ENCODE measurements at regions not wholly inside any gene's neighbourhood (a gene's known extent, or its start where the extent isn't known, plus 50 kb on each side); places are given as distances from the start of the nearest gene placed in this dataset.

DNA sequence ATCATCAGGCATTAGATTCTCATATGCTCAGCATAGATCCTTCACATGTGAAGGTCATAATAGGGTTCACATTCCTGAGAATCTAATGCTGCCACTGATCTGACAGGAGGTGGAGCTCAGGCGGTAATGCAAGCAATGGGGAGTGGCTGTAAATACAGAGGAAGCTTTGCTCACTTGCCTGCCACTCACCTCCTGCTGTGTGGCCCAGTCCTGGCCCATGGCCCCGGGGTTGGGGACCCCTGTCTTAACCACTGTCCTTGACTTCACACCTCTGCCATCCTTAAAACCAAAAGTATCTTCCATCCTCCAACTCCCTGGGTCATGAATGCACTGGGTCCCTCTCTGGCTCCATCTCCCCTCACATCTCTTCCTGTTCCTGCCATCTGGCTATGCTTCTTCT, 129.1 kb downstream of the HMX1 start:
- H3K27me3 ChIP-seq (ENCODE audit: control insufficient read depth, insufficient read depth, low read length) = no peaks in the 10 kb centered on the region
- H3K4me3 ChIP-seq (ENCODE audit: low read length) = no peak overlapping the region
- H3K27ac ChIP-seq (ENCODE audit: low read length) = no peak overlapping the region
- no peaks in the 10 kb centered on the region for H3K9me3 ChIP-seq (ENCODE audit: control insufficient read depth, insufficient read depth, low read length)
- H3K4me1 ChIP-seq (ENCODE audit: control insufficient read depth, insufficient read depth, low read length) = peaks cover 4% of the 10 kb centered on the region; the same call in 1 of the 2 replicates
- H3K36me3 ChIP-seq (ENCODE audit: control insufficient read depth, insufficient read depth, low read length) = no peaks in the 10 kb centered on the region
- no CpG with 5 or more reads among the region's 2 CpGs for WGBS (ENCODE audit: insufficient coverage, insufficient read length)
- DNase-seq (ENCODE audit: low read depth, low spot score) = no peak

- Histone ChIP-seq H3K4me1 (ENCODE audit: control insufficient read depth, insufficient read depth, low read length) (peaks cover 4% of the 10 kb centered on the region; the same call in 1 of the 2 replicates), H3K4me3 (ENCODE audit: low read length) (no peak overlapping the region), H3K27ac (ENCODE audit: low read length) (no peak overlapping the region), H3K27me3 (ENCODE audit: control insufficient read depth, insufficient read depth, low read length) (no peaks in the 10 kb centered on the region), H3K36me3 (ENCODE audit: control insufficient read depth, insufficient read depth, low read length) (no peaks in the 10 kb centered on the region), H3K9me3 (ENCODE audit: control insufficient read depth, insufficient read depth, low read length) (no peaks in the 10 kb centered on the region)
- DNase-seq (ENCODE audit: low read depth, low spot score) = no peak
- no CpG with 5 or more reads among the region's 12 CpGs for WGBS (ENCODE audit: insufficient coverage, insufficient read length)
Measured at GRCh38 chr4:8741513-8742226, 130.0 kb downstream of the HMX1 start.

DNA sequence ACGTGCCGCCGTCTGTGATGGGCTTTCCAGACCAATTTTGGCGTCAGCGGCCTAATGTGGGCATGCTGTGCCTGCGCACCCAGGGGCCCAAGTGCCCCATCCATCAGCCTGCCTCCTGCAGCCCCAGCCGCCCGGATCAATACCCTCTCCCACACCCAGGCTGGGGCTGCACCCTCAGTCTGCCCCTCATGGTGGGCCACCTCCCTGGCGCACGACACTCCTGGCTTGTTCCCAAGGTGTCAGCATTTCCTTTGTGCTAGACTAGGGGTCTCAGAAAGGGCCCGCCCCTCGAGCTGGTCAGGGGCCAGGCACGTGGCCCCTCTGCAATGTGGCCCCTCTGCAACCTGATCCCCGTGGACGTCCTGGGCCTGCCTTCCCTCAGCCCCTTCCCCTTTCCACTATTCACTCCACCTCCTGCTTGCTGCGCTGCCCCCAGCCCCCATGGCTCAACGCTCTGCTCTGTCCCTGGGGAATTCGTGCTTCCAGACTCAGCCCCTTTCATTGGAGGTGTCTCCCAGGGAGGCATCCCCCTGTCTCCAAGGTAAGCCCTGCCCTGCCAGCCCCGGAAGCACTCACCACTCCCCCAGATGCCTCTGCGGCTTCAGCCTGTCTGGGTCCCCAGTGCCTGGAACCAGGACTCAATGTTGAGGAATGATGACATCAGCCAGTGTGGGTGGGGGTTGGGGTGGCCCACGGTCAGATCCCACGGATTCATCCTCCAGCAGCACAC, 130.8 kb downstream of the HMX1 start:
- Histone ChIP-seq H3K4me1 (ENCODE audit: control insufficient read depth, insufficient read depth, low read length) (peaks cover 4% of the 10 kb centered on the region; the same call in 1 of the 2 replicates), H3K4me3 (ENCODE audit: low read length) (no peak overlapping the region), H3K9me3 (ENCODE audit: control insufficient read depth, insufficient read depth, low read length) (no peaks in the 10 kb centered on the region), H3K36me3 (ENCODE audit: control insufficient read depth, insufficient read depth, low read length) (no peaks in the 10 kb centered on the region), H3K27me3 (ENCODE audit: control insufficient read depth, insufficient read depth, low read length) (no peaks in the 10 kb centered on the region), H3K27ac (ENCODE audit: low read length) (no peak overlapping the region)
- no peak for DNase-seq (ENCODE audit: low read depth, low spot score)
- WGBS (ENCODE audit: insufficient coverage, insufficient read length) = no CpG with 5 or more reads among the region's 22 CpGs

DNA sequence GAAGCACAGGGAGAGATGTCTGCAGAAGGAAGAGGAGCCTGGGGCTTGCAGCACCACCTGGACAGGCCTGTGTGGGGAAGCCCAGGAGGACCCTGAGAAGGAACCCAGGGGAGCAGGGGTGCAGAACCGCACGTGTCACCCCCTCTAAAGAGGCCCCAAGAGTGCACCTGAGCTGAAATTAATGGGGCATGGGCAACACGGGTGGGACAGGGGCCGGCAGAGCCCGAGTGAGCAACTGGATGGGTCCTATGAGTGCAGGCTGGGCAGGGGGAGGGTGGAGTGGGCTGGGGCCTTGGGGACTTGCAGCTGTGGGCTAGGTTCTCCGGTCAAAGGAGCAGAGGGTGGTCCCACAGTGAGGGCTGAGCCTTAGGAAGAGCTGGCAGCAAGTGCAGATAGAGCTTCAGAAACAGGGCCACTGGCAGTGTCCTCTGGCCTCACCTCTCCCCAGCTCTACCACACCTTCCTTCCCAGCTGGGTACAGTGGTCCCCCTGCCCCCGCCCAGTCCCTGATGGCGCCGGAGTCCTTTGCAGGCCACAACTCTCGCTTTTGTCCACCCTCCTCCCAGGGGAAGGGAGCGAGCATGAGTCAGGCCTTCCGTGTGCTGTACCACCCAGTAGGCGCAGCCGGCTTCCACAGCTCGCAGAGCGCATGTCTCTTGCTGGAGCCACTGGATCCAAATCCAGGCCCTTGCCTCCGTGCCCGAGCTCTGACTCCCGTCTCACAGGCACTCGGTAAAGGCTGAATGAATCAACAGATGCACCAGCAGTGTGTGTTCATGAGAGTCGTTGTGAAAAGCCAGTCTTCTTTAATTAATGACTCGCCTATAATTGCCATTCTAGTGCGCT, 131.6 kb downstream of the HMX1 start:
- WGBS (ENCODE audit: insufficient coverage, insufficient read length) = no CpG with 5 or more reads among the region's 23 CpGs
- DNase-seq (ENCODE audit: low read depth, low spot score) = no peak
- no peaks in the 10 kb centered on the region for H3K27me3 ChIP-seq (ENCODE audit: control insufficient read depth, insufficient read depth, low read length)
- no peaks in the 10 kb centered on the region for H3K36me3 ChIP-seq (ENCODE audit: control insufficient read depth, insufficient read depth, low read length)
- H3K4me3 ChIP-seq (ENCODE audit: low read length) = no peak overlapping the region
- H3K27ac ChIP-seq (ENCODE audit: low read length) = no peak overlapping the region
- H3K9me3 ChIP-seq (ENCODE audit: control insufficient read depth, insufficient read depth, low read length) = no peaks in the 10 kb centered on the region
- H3K4me1 ChIP-seq (ENCODE audit: control insufficient read depth, insufficient read depth, low read length) = peaks cover 4% of the 10 kb centered on the region; the same call in 1 of the 2 replicates

DNA sequence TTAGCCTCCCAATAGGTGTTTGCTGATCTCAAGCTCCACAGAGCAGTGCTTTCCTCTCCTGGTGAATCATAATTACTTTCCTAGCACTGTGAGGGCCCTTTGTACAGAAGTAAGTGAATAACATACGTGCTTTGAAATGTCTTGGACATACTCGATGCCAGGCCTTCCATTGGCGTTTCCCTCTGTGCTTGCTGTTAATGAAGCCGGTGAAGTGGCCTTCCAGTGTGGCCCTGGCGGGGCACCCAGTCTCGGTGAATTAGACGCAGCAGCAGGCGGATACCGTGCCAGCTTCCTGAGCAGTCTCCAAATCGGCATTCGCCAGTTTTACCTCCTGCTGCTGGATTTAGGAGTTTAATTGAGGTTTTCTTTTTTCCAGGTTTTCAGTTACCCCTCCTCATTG, 132.3 kb downstream of the HMX1 start:
- no CpG with 5 or more reads among the region's 11 CpGs for WGBS (ENCODE audit: insufficient coverage, insufficient read length)
- peaks cover 2% of the 10 kb centered on the region for H3K9me3 ChIP-seq (ENCODE audit: control insufficient read depth, insufficient read depth, low read length)
- H3K27me3 ChIP-seq (ENCODE audit: control insufficient read depth, insufficient read depth, low read length) = no peaks in the 10 kb centered on the region
- no peak for DNase-seq (ENCODE audit: low read depth, low spot score)
- H3K4me3 ChIP-seq (ENCODE audit: low read length) = no peak overlapping the region
- H3K27ac ChIP-seq (ENCODE audit: low read length) = no peak overlapping the region
- no peaks in the 10 kb centered on the region for H3K36me3 ChIP-seq (ENCODE audit: control insufficient read depth, insufficient read depth, low read length)
- H3K4me1 ChIP-seq (ENCODE audit: control insufficient read depth, insufficient read depth, low read length) = peaks cover 4% of the 10 kb centered on the region; the same call in 1 of the 2 replicates

DNA sequence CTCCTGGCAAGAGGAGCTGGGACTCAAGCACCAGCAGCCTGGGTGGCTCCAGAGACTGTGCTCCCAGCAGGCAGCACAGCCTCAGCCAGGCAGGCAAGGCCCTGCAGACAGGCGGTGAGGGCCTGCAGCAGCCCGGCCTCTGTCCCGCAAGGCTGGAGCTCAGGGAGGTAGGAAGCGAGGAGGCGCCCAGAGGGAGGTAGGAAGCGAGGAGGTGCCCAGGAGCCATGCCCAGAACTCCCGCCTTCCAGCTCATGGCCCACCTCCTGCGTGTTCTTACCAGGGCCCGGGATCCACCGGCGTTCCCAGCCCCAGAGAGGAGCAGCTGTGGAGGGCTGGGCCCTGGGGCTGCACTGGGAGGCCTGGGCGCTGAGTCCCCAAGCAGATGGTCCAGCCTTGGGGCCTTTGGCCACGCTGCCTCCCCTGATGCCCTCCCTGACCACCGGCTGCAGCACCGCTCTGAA, 133.1 kb downstream of the HMX1 start:
- no CpG with 5 or more reads among the region's 15 CpGs for WGBS (ENCODE audit: insufficient coverage, insufficient read length)
- DNase-seq (ENCODE audit: low read depth, low spot score) = no peak
- no peak overlapping the region for H3K27ac ChIP-seq (ENCODE audit: low read length)
- H3K4me1 ChIP-seq (ENCODE audit: control insufficient read depth, insufficient read depth, low read length) = peaks cover 4% of the 10 kb centered on the region; the same call in 1 of the 2 replicates
- H3K36me3 ChIP-seq (ENCODE audit: control insufficient read depth, insufficient read depth, low read length) = no peaks in the 10 kb centered on the region
- H3K27me3 ChIP-seq (ENCODE audit: control insufficient read depth, insufficient read depth, low read length) = no peaks in the 10 kb centered on the region
- H3K9me3 ChIP-seq (ENCODE audit: control insufficient read depth, insufficient read depth, low read length) = peaks cover 2% of the 10 kb centered on the region
- no peak overlapping the region for H3K4me3 ChIP-seq (ENCODE audit: low read length)

GRCh38 chr4:8737601-8738279, 133.9 kb downstream of the HMX1 start:
- Histone ChIP-seq H3K27ac (ENCODE audit: low read length) (no peak overlapping the region), H3K9me3 (ENCODE audit: control insufficient read depth, insufficient read depth, low read length) (peaks cover 2% of the 10 kb centered on the region), H3K4me1 (ENCODE audit: control insufficient read depth, insufficient read depth, low read length) (peaks cover 4% of the 10 kb centered on the region; the same call in 1 of the 2 replicates), H3K4me3 (ENCODE audit: low read length) (no peak overlapping the region), H3K36me3 (ENCODE audit: control insufficient read depth, insufficient read depth, low read length) (no peaks in the 10 kb centered on the region; the same call in 1 of the 2 replicates), H3K27me3 (ENCODE audit: control insufficient read depth, insufficient read depth, low read length) (no peaks in the 10 kb centered on the region)
- WGBS (ENCODE audit: insufficient coverage, insufficient read length) = no CpG with 5 or more reads among the region's 23 CpGs
- no peak for DNase-seq (ENCODE audit: low read depth, low spot score)

DNA sequence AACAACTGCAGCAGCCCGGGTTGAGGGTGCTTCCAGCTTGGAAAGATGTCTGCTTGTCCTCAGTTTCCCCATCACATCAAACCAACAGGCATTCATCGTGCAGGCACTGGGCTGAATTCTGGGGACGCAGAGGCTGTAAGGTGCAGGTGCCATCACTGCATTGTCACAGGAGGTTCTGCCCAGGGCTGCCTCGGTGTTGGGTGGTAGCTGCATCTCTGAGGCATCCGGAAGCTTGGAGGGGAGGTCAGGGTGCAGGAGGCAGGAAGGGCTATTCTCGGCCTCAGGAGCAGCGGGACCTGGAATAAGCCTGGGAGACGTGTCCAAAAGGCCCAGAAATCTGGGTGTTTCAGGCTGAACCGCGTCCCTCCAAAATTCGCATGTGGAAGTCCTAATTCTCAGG, 134.6 kb downstream of the HMX1 start:
- Histone ChIP-seq H3K36me3 (ENCODE audit: control insufficient read depth, insufficient read depth, low read length) (no peaks in the 10 kb centered on the region; the same call in 1 of the 2 replicates), H3K27me3 (ENCODE audit: control insufficient read depth, insufficient read depth, low read length) (no peaks in the 10 kb centered on the region), H3K27ac (ENCODE audit: low read length) (no peak overlapping the region), H3K9me3 (ENCODE audit: control insufficient read depth, insufficient read depth, low read length) (peaks cover 2% of the 10 kb centered on the region), H3K4me1 (ENCODE audit: control insufficient read depth, insufficient read depth, low read length) (peaks cover 4% of the 10 kb centered on the region; the same call in 1 of the 2 replicates), H3K4me3 (ENCODE audit: low read length) (no peak overlapping the region)
- DNase-seq (ENCODE audit: low read depth, low spot score) = no peak
- no CpG with 5 or more reads among the region's 11 CpGs for WGBS (ENCODE audit: insufficient coverage, insufficient read length)

GRCh38 chr4:8736090-8736825, 135.4 kb downstream of the HMX1 start:
- no peak for DNase-seq (ENCODE audit: low read depth, low spot score)
- Histone ChIP-seq H3K4me3 (ENCODE audit: low read length) (no peak overlapping the region), H3K27me3 (ENCODE audit: control insufficient read depth, insufficient read depth, low read length) (no peaks in the 10 kb centered on the region), H3K36me3 (ENCODE audit: control insufficient read depth, insufficient read depth, low read length) (no peaks in the 10 kb centered on the region; the same call in 1 of the 2 replicates), H3K27ac (ENCODE audit: low read length) (no peak overlapping the region), H3K4me1 (ENCODE audit: control insufficient read depth, insufficient read depth, low read length) (peaks cover 4% of the 10 kb centered on the region; the same call in 1 of the 2 replicates), H3K9me3 (ENCODE audit: control insufficient read depth, insufficient read depth, low read length) (peaks cover 2% of the 10 kb centered on the region)
- no CpG with 5 or more reads among the region's 18 CpGs for whole genome bisulfite sequencing (ENCODE audit: insufficient coverage, insufficient read length)
